BE2C (cell line): ENCODE measurements at regions not wholly inside any gene's neighbourhood (a gene's known extent, or its start where the extent isn't known, plus 50 kb on each side); places are given as distances from the start of the nearest gene placed in this dataset.

Source experiments
- DNase-seq: peaks from one replicate; pipeline ENCODE4 v3.0.0-alpha.2; 2020
- H3K27me3 ChIP-seq: fragments of 250-450 bp; sonication (Bioruptor Pico); 2 replicates; pipeline ENCODE4 v1.5.1; 2020; ENCODE audit warnings: mild to moderate bottlenecking
- H3K36me3 ChIP-seq: fragments of 250-450 bp; sonication (Bioruptor Pico); 2 replicates; pipeline ENCODE4 v1.5.1; 2020; ENCODE audit warnings: mild to moderate bottlenecking
- H3K4me1 ChIP-seq: fragments of 250-450 bp; sonication (Bioruptor Pico); 2 replicates; pipeline ENCODE4 v1.5.1; 2020
- H3K4me3 ChIP-seq: 2 replicates; pipeline ENCODE4 v1.5.1; 2011; ENCODE audit warnings: low read depth, low read length
- H3K9me3 ChIP-seq: fragments of 250-450 bp; sonication (Bioruptor Pico); 2 replicates; pipeline ENCODE4 v1.5.1; 2020
- CTCF ChIP-seq: IDR thresholded peaks from 2 replicates; pipeline ENCODE4 v1.5.1; 2012; ENCODE audit warnings: mild to moderate bottlenecking, low read depth, low read length

- H3K4me1 ChIP-seq, result no peaks in the 10 kb centered on the region
- H3K27me3 ChIP-seq, result no peaks in the 10 kb centered on the region
- no peak overlapping the region for H3K4me3 ChIP-seq
- no peak for DNase-seq
- H3K9me3 ChIP-seq, result no peaks in the 10 kb centered on the region
- no peaks in the 10 kb centered on the region for H3K36me3 ChIP-seq
- no peak for TF ChIP-seq CTCF
These were observed 316.1 kb upstream of the MTPN start for GRCh38 chr7:136293272-136293671.

DNA sequence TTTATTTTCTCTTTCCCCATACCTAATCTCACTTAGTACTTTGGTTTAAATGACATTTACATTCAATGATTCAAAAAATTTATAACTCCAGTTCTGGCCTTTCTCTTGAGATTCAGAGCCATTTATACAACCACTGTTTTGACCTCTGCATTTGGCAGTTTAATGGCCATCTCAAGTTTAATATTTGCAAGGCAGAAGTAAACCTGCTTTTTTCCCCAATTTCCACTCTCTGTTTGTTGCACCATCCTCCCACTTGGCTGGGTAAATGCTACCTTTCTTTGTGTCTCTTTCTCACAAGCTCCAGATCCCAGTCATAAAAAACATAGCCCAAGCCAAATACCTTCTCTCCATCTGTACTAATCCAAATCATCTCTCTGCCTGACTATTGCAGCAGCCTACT, 315.2 kb upstream of the MTPN start:
- Histone ChIP-seq H3K4me3 (no peak overlapping the region), H3K27me3 (no peaks in the 10 kb centered on the region), H3K9me3 (no peaks in the 10 kb centered on the region), H3K36me3 (no peaks in the 10 kb centered on the region), H3K4me1 (no peaks in the 10 kb centered on the region)
- no peak for DNase-seq
- no peak for TF ChIP-seq CTCF

GRCh38 chr7:136290351-136290750, 313.2 kb upstream of the MTPN start:
- Histone ChIP-seq H3K4me1 (no peaks in the 10 kb centered on the region), H3K4me3 (no peak overlapping the region)
- no peak for TF ChIP-seq CTCF

GRCh38 chr7:136278057-136278456, 300.9 kb upstream of the MTPN start:
- H3K4me3 ChIP-seq, result no peak overlapping the region

More at GRCh38 chr7:136290351-136290750, 313.2 kb upstream of the MTPN start:
- H3K36me3 ChIP-seq, result no peaks in the 10 kb centered on the region
- no peaks in the 10 kb centered on the region for H3K9me3 ChIP-seq
- H3K27me3 ChIP-seq, result no peaks in the 10 kb centered on the region
- no peak for DNase-seq

GRCh38 chr7:136275794-136276193, 298.6 kb upstream of the MTPN start:
- DNase-seq, result no peak

More at GRCh38 chr7:136278057-136278456, 300.9 kb upstream of the MTPN start:
- no peak for DNase-seq
- H3K9me3 ChIP-seq, result no peaks in the 10 kb centered on the region
- no peaks in the 10 kb centered on the region for H3K27me3 ChIP-seq
- no peak for TF ChIP-seq CTCF
- H3K36me3 ChIP-seq, result no peaks in the 10 kb centered on the region
- no peaks in the 10 kb centered on the region for H3K4me1 ChIP-seq

More at GRCh38 chr7:136275794-136276193, 298.6 kb upstream of the MTPN start:
- no peaks in the 10 kb centered on the region for H3K36me3 ChIP-seq
- H3K9me3 ChIP-seq, result peaks cover 3% of the 10 kb centered on the region; the same call in 1 of the 2 replicates
- TF ChIP-seq CTCF, result no peak
- H3K4me3 ChIP-seq, result no peak overlapping the region
- H3K27me3 ChIP-seq, result no peaks in the 10 kb centered on the region
- no peaks in the 10 kb centered on the region for H3K4me1 ChIP-seq
